ENCODE measurements at regions not wholly inside any gene's neighbourhood (a gene's known extent, or its start where the extent isn't known, plus 50 kb on each side); places are given as distances from the start of the nearest gene placed in this dataset.

DNA sequence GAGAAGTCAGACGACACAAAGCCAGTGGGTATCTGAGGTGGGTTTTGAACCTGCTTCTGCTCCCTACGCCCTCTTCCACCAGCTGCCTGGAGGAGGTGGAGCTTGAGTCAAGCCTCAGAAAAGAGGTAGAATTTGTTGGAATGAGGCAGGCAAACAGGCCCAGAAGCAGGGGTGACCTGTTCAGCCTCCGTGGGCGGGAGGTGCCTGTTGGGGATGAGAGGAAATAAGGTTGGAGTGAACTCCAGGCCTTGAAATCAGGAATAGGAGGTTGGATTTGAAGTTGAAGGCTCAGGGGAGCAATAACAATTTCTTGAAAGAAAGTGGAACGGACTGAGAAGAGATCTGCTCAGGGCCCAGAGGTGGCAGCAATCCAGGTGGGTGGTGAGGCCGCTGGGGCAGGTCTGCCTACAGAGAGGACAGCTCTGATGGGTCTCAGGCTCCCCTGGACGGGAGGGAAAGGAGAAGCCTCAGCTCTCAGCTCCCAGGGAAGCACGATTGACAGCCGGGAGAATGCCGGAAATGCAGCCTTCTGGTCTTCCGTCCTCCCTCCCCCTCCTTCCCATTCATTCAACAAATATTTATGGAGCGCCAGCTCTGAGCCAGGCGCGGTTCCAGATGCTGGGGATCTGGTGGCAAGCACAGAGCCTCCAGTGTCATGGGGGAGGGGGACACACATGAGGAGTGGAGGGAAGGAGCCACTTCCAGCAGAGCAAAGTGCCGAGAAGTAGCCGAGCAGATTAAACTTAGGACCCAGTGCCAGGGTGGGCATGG is 61.9 kb upstream of the CIBAR2 start:
- no peak for DNase-seq (ENCODE audit: low read depth)

DNA sequence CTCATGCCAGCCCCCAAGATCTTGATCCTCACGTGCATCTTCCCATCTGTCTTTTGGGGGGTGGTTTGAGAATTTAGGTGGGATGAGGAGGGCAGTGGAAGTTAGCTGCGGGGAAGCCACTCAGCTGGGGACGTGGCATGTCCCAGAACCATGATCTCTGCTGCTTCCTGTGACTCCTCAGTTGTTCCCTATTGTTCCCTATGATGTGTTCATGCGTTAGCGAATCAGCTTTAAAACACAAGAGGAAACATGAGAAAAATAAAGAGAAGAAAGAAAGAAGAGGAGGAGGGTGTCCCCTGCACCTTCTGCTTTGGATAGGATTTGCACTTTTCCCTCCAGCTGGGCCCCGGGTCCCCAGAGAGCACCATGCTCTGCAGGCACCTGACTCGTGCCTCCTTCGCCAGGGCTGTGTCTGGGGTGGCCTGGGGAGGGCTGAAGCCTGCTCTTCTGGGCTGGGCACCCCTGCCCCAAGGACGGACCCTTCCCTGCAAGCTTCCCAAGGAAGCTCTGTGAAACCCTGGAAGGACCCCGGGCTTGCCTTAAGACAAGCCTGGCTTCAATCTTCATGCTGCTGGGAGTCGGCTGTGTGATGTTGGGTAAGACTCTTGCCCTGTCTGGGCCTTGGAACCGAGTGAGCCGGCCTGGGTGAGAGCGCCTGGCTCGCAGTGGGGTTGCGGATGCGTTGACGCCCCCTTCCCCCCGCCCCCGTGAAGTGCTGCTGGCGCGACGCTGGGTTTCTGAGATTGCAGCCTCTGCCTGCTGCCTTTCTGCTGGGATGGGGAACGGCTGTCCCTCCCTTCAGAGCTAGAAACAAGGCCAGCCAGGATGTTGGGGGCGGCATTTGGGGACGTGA is 62.8 kb upstream of the CIBAR2 start:
- DNase-seq (ENCODE audit: low read depth): no peak

DNA sequence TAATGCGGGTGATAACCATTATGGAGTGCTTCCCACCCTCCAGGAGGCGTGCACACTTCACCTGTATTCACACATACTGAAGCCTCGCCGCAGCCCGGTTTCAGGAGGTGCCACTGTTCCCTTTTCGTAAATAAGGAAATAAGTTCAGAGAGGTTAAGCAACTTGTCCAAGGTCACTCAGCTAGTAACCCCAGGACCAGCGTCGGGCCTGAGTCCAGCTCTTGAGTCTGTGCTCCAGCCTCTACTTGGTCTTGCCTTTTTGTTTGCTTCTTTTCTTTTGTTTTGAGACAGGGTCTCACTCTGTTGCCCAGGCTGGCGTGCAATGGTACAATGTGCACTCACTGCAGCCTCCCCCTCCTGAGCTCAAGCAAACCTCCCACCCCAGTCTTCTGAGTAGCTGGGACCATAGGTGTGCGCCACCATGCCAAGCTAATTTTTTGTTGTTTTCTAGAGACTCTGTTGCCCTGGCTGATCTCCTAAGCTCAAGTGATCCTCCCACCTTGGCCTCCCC is 63.5 kb upstream of the CIBAR2 start:
- no peak for DNase-seq (ENCODE audit: low read depth)

DNA sequence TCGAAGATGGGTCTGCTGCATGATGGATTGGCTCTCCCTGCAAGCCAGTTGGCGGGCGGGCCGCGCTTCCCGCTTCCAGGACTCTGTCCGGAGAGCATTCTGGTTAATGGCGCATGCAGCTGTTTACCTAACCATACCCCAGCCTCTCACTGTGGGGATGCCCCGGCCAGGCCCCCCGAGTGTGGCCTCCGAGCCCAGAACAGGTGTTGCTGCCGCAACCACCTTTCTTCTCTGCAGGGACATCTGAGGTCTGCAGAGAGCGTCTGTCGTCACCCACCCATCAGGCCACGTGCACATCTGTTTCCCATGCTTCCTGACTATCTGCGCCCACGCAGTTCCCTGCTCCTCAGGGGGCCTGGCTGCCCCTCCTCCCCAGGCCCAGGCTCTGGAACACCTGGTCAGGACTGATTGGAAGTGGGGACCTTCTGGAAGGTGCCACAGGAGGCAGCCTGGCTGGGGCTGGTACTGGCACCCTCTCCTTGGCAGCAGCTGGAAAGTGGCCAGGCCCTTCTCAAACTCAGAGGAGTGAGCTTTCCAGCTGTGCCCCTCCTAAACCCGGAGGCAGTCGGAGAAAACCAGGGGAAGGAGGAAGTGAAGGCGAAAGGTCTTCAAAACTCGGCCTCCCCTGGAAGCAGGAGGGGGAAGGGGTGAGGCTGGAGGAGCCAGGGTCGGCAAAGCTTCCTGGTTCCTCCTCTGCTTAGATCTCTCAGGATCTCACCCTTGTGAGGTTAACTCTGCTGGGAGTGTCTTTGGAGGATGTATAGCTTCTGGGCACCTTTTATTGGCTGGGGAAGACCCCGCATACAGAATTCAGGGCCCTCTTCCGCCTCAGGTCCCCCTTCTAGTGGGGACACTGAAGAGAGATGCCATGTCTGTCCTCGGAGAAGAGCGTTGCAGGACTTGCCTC is 64.5 kb upstream of the CIBAR2 start:
- no peak for DNase-seq (ENCODE audit: low read depth)

DNA sequence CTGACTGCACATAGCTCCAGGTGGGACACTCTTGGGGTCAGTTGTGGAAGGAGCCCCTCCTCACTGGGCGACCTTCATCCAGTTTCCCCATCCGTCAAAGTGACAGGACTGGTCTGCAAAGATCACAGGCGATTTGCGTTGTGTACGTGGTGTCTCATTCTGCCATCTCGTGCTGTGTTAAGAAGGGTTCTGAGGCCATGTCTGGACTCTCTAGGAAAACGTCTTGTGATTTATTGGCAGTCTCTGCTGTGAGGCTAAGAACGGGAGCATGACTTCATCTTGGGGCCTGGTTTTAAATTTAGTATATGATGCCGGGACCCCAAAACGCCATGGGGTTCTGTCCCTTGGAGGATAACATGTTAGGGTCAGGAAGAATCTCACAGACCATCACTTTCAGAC is 65.2 kb upstream of the CIBAR2 start:
- no peak for DNase-seq (ENCODE audit: low read depth)

DNA sequence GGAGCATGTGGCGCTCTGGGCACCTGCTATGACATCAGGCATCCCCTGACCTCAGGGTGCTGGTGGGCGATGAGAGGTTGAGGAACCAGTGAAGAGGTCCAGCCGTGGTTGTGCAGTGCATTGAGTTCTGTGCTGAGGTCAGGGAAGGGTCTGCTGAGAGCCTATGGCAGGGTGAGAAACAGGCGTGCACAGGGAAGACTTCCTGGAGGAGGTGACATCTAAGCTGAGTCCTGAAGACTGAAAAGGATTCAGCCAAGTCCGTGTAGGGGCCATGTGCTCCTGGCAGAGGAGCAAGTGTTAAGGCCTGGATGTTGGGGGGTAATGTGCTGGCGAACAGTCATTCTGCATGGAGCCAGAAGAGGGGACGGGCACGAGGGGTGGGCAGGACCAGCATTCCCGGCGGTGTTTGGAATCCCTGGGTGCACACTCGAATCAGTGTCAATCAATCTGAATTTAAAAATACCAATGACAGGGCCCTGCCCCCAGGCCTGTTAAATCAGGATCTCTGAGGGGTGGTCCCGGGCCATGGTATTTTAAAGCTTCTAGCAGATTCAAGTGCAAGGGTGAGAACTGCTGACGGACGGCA is 65.8 kb upstream of the CIBAR2 start:
- DNase-seq (ENCODE audit: low read depth): no peak

DNA sequence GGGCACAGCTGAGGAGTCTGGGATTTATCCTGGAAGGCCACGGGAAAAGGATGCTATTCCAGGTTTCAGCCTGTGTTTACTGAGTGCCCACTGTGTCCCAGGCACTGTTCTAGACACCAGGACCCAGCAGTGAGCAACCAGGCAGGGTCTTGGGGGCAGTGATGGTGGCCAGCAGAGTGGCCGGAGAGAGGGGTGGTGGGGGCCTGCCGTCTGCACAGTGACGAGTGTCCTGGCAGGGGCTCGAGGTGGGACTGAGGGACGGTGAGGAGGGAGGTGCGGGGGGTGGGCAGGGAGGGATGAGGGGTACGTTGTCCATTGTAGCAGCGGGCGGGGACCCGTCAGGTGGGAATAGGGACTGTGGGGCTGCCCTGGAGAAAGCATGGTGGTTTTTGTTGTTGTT is 66.3 kb upstream of the CIBAR2 start:
- no peak for DNase-seq (ENCODE audit: low read depth)

DNA sequence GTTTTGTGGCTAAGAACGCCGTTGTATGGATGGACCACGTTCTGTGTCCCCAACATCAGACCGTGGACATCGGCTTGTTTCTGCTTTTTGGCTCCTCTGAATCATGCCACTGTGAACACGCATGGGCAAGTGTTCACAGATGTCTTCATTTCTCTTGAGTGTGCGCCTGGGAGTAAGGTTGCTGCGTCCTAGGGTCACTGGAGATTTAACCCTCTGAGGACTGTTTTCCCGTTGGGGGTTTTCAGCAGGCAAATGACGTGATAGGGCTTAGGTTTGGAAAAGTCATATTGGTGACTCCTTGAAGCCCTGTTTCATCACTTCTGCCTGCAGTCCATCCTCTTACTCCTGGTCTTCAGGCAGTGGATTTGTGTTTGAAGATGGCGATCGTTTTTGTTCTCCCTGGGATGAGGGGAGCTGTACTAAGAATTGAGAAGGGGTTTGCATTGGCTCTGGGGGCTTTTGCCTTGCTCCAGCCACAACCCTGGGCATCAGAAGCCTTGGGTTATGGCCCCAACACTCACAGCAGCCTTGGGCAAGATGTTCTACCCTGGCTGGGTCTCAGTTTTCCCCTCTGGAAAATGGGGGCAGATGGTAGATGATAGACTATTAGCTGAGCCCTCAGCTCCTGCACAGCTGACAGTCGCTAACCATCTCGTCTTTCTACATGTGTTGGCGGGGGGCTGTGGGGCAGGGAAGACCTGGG is 67.2 kb upstream of the CIBAR2 start:
- DNase-seq (ENCODE audit: low read depth): no peak

DNA sequence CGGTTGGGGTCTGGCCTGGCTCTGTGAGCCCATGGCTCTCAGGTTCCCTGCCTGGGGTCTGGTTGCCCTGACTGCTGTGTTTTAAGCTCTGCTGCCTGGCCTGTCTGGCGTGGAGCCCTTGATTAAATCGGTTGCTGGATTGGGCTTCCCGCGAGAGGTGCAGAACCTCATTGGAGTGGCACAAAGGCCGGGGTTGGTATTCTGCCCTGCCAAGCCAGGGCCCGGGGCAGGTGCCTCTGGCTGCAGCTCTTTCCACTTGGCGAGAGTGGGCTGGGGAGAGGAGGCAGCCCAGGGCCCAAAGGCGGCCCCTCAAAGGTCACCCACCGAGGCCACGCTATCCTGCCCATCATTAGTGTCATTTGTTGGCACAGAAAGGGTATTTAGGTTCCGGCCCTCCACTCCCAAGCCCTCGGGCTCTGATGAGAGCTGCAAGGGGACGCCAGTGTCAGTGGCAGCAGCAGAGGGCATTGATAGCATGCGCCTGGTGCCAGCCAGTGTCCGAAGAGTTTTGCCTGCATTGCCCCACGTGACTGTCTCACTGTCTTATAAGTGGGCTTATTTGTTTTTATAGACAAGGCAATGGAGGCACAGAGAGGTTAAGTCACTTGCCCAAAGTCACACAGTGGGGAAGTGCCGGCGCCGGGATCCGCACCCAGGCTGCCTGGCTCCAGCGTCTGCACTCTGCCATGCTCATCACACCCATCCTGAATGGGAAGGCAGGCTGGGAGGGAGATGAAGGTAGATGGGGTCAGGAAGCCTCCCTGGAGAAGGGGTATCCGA is 68.0 kb upstream of the CIBAR2 start:
- DNase-seq (ENCODE audit: low read depth): no peak

DNA sequence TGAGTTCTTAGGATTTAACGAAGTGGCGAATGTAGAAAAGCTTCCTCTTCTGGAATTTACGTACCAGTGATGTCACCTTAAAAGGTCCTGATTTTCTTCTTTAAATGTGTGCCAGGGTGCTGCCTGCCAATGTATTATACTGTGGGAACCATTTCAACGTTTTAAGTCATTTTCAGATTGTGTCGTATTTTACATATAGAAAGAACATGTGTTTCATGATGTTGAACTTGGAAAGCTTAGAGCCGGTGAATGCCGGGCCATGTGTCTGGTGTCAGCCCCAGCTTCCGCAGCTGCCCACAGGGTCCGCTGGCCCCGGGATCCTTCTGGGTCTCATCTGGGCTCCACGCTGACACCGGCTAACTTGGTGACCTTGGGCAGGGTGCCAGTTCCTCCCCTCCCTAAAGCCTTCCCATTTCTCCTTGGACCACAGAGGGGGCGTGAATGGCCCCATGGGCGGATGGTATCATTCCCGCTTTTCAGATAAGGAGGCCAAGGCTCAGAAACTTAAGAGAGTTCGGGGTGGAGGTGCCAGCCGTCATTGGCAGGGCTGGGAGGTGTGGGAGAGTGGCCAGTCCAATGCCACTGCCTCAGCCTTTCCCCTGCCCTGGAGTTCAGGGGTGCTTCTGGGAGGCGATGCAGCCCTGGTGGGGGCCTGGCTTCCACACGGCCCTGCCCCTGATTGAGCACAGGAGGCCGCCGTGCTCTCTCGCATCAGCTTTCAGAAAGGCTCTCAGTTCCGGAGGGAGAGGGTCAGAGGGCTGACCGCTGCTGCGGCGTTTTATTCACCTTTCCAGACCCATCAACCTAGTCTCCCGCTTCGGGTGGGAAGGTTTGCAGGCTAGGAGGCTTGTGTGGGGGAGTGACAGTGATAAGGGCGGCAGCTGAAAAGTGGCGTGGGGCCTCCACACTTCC is 68.8 kb upstream of the CIBAR2 start:
- no peak for DNase-seq (ENCODE audit: low read depth)

DNA sequence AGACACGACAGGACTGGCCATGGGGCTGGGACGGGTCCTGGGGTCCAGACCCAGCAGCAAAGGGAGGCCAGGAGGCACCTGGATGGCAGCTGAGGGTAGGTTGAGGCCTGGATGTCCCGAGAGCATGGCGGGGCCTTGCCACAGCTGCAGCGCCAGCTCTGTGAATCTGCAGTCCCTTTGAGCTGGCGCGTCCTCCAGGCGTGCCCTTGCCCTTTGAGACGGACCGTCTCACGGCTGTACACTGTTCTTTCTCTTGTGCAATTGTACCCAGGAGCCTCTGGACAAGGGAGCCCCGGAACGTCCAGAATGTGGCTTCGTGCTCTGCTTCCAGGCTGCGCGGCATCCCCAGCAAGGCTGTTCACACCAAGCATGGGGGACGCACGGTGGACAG is 69.5 kb upstream of the CIBAR2 start:
- DNase-seq (ENCODE audit: low read depth): no peak

DNA sequence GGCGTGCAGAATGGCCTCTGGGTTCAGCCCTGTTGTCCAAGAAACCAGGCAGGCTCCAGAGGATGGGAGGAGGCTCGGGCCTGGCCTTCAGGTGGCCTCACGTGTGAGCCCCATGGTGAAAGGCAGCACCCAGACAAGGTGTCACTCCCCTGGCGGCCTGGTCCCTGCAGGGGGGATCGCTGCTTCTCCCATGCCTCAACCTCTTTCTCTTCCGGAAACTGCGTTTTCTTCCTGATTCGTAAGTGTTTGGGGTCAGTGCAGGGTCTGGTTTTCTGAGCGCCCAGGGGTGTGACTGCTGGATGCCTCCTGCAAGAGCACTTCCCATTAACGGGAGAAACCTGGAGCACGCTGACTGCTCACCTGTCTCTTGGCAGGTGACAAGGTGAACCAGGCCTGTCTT is 70.0 kb upstream of the CIBAR2 start:
- DNase-seq (ENCODE audit: low read depth): no peak

DNA sequence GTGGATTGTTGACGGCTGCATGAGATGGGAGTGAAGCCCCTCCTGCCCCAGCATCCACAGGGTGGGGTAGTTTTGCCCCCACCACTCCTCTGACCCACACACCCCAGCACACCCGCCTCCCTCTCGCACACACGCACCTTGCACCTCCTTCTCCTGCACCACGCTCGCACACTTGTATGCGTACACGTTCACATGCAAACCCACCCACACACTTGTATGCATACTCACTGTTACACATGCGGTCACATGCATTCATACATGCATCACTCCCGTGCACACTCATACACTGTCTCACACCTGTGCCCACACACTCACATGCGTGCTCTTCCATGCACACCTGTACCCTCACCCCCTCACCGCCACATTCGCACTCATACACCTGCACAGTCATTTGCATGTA is 70.5 kb upstream of the CIBAR2 start:
- no peak for DNase-seq (ENCODE audit: low read depth)

DNA sequence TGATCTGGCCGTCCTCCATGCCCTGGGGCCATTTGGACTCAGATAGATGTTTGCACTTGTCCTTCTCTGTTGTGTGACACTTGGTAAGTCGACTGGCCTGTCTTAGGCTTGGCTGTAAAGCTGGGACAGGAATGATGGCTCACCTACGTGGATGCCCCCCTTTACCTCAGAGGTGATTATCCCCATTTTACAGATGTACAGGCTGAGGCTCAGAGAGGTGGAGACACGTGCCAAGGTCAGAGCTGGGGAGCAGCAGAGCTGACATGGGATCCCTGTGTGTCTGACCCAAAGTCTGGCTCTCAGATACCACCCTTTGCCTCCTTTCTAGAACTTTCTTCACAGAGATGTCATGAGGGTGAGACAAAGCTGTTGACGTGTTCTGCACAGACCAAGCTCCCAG is 71.3 kb upstream of the CIBAR2 start:
- no peak for DNase-seq (ENCODE audit: low read depth)

DNA sequence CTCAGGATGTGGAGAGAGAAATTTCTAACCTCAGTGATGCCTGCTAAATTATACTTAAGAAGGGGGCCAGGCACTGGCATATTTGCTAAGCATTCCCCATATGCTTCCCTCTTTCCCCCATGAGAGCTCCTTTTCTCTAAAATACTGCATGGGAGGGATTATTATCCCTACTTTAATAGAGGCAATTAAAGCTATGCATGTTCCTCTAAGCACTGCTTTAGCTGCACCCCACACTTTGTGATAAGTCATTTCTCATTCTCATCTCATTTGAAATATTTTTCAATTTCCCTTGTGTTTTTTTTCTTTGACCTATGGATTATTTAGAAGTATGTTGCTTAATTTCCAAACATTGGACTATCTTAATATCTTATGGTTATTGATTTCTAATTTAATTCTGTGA is 72.1 kb upstream of the CIBAR2 start:
- no peak for DNase-seq (ENCODE audit: low read depth)

DNA sequence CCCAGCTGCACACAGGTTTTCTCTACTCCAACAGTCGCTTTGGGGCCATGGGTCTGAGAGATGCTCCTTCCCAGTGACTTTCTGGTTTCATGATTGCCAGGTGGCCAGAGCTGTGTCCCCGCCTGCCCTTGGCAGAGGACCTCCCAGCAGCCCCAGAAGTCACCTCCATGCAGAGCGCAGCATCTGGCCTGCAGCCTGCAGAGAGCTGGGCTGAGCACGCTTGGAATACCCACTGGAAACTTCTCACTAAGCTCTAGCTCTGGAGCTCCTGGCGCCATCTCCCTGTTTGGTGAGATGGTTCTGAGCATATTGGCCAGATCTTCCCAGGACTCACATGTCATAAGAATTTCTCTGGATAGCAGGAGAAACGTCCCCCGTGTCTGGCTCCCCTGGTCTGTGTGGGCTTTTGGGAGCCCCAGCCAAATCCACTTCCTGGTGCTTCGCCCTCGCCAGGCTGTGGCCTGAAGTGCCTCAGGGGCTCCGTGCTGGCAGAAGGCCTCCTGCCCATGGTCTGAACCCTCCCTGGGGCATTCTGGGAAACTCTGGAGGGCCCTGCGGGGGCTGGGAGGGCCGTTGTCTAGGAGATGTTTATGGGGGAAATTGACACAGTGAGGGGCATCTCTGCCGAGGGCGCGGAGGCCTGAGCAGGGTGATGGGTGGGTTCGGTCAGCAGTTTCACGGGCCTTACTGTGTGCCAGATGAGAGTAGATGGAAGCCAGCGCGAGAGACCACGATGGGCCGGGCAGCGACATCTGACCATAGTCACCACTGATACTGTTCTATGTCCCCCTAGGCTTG is 73.2 kb upstream of the CIBAR2 start:
- no peak for DNase-seq (ENCODE audit: low read depth)

DNA sequence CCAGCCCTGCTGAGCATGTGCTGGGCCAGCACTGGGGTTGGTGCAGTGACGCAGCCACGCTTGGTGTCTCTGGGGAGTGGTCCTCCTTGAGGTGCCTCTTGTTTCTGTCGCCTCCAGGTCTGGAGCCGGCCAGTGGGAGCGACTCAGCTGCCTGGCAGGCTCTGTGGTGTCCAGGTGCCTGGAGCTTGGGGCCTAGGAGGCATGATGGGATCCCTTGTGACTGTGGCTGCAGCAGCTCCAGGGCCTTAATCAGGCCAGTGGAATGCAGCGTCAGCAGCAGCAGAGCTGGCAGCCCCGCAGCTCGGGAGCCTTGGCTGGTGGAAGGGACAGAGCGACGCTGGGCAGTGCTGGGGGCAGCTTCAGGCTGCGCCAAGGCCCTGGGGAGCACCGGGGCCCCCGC is 74.7 kb upstream of the CIBAR2 start:
- no peak for DNase-seq (ENCODE audit: low read depth)

DNA sequence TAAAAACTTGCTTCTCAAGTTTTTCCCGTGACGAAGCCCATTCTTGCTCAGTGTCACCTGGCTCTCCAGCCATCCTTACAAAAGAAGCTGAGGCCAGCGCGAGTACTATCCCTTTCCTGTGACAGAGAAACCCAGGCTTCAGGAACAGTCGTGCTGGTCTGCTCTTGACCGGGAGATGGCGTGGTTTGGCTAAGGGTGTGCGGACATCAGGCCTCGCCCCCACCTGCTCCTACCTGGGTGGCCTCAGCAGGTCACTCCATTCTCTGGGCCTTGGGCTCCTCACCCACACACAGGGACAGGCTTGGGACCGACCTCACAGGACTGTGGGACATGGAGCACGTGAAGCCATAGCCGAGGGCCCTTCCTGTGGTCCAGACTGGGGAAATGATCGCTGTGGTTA is 75.2 kb upstream of the CIBAR2 start:
- DNase-seq (ENCODE audit: low read depth): no peak

DNA sequence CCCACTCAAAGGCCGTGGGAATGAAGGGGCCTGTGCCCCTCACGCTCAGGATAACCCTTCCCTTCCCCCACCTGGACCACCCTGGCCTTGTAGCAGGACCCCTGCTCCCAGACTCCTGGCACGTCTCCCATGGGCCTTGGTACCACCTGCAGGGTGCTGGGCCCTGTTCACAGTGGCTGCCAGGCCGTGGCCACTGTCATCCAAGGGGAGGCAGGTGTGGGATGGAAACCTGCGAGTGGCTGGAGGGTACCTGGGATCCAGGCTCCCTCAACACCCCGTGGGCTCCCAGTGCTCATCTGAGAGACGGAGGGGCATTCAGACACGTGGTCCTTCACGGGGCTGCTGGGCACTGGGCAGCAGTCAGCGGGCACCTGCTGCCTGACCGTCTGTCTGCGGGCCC is 75.6 kb upstream of the CIBAR2 start:
- DNase-seq (ENCODE audit: low read depth): no peak

All from stimulated activated CD8-positive, alpha-beta memory T cell treated with anti-CD3 and anti-CD28 coated beads, Interleukin-7, amount 100 ng/mL, for 24 hours (primary cell).